IMR-90 (cell line): ENCODE measurements at regions not wholly inside any gene's neighbourhood (a gene's known extent, or its start where the extent isn't known, plus 50 kb on each side); places are given as distances from the start of the nearest gene placed in this dataset.

Experiments
- ATAC-seq: fragments of 200-7000 bp; cut with Tn5 transposase; 2 replicates; pipeline ENCODE4 v1.9.1; 2020; ENCODE audit warnings: low read depth, mild to moderate bottlenecking, moderate library complexity
- BruUV-seq: library from RNA; stranded (reverse); fragments of 400-500 nt; replicated peaks from 2 replicates; lab custom pipeline; 2021; lab: Mats Ljungman, UMichigan
- CTCF ChIA-PET: fragments of 300-600 bp; formaldehyde crosslinking; extraction: SDS; loops from one replicate; lab custom pipeline; 2021; ENCODE audit warnings: antibody characterized with exemption; lab: Yijun Ruan, JAX
- POLR2A ChIA-PET: fragments of 300-600 bp; sonication (Branson Sonifier 250); formaldehyde crosslinking; loops from one replicate; lab custom pipeline; 2022; ENCODE audit warnings: antibody characterized with exemption; ENCODE audit not compliant: unreplicated experiment; lab: Charles Lee
- DNase-seq: peaks from one replicate; pipeline ENCODE4 v3.0.0; 2013
- H2AFZ ChIP-seq: replicated peaks from 2 replicates; pipeline ENCODE3; 2013; ENCODE audit warnings: low read length, mild to moderate bottlenecking; ENCODE audit not compliant: poor library complexity
- H2AK5ac ChIP-seq: 2 replicates; pipeline ENCODE4 v1.6.1; 2013; ENCODE audit warnings: low read depth, low read length, inconsistent platforms
- H2AK9ac ChIP-seq: replicated peaks from 2 replicates; pipeline ENCODE3; 2013; ENCODE audit warnings: mild to moderate bottlenecking, low read depth, low read length, moderate library complexity; ENCODE audit not compliant: poor library complexity
- H2BK120ac ChIP-seq: 2 replicates; pipeline ENCODE4 v1.6.1; 2013; ENCODE audit warnings: low read depth, low read length, inconsistent platforms
- H2BK15ac ChIP-seq: 3 replicates; pipeline ENCODE4 v1.6.1; 2013; ENCODE audit warnings: low read depth, low read length, inconsistent platforms
- H2BK20ac ChIP-seq: 2 replicates; pipeline ENCODE4 v1.6.1; 2013; ENCODE audit warnings: low read depth, mild to moderate bottlenecking, inconsistent platforms, low read length, moderate library complexity
- H2BK5ac ChIP-seq: 2 replicates; pipeline ENCODE4 v1.6.1; 2013; ENCODE audit warnings: mild to moderate bottlenecking, low read depth, low read length, inconsistent platforms; ENCODE audit not compliant: poor library complexity, severe bottlenecking
- H3K14ac ChIP-seq: replicated peaks from 2 replicates; pipeline ENCODE4 v1.6.1; 2013; ENCODE audit warnings: low read depth, low read length, inconsistent platforms
- H3K18ac ChIP-seq: 2 replicates; pipeline ENCODE4 v1.6.1; 2013; ENCODE audit warnings: low read depth, low read length, control low read depth
- H3K23ac ChIP-seq: 2 replicates; pipeline ENCODE4 v1.6.1; 2013; ENCODE audit warnings: low read depth, low read length, inconsistent platforms
- H3K27ac ChIP-seq: 2 replicates; pipeline ENCODE4 v1.5.1; 2013; ENCODE audit warnings: mild to moderate bottlenecking, control low read depth, low read length; ENCODE audit not compliant: insufficient read depth
- H3K27me3 ChIP-seq: 2 replicates; pipeline ENCODE4 v1.6.1; 2013; ENCODE audit warnings: low read length; ENCODE audit not compliant: control insufficient read depth, insufficient read depth
- H3K36me3 ChIP-seq: 2 replicates; pipeline ENCODE4 v1.6.1; 2013; ENCODE audit warnings: low read length, mixed read lengths; ENCODE audit not compliant: control insufficient read depth, insufficient read depth
- H3K4ac ChIP-seq: 2 replicates; pipeline ENCODE4 v1.6.1; 2013; ENCODE audit warnings: low read depth, low read length, inconsistent platforms
- H3K4me1 ChIP-seq: 2 replicates; pipeline ENCODE4 v1.6.1; 2013; ENCODE audit warnings: low read length, mixed read lengths; ENCODE audit not compliant: control insufficient read depth, insufficient read depth
- H3K4me2 ChIP-seq: 2 replicates; pipeline ENCODE4 v1.6.1; 2013; ENCODE audit warnings: low read depth, mild to moderate bottlenecking, control low read depth, low read length, moderate library complexity
- H3K4me3 ChIP-seq: 2 replicates; pipeline ENCODE4 v1.5.1; 2013; ENCODE audit warnings: low read depth, mild to moderate bottlenecking, control low read depth, low read length, moderate library complexity; ENCODE audit not compliant: insufficient read depth
- H3K56ac ChIP-seq: 2 replicates; pipeline ENCODE4 v1.6.1; 2013; ENCODE audit warnings: low read length, inconsistent platforms; ENCODE audit not compliant: insufficient read depth; ENCODE audit errors: extremely low read depth
- H3K79me1 ChIP-seq, 2 experiments: 2 replicates each; pipeline ENCODE4 v1.6.1; 2013; ENCODE audit warnings: low read length in 2 of 2, inconsistent platforms in 1 of 2, low read depth in 1 of 2
- H3K9ac ChIP-seq: 2 replicates; pipeline ENCODE4 v1.6.1; 2013; ENCODE audit warnings: low read depth, low read length, control low read depth
- H3K9me1 ChIP-seq: 2 replicates; pipeline ENCODE4 v1.6.1; 2013; ENCODE audit warnings: low read length, inconsistent platforms; ENCODE audit not compliant: insufficient read depth
- H3K9me3 ChIP-seq: 2 replicates; pipeline ENCODE4 v1.6.1; 2013; ENCODE audit warnings: low read length; ENCODE audit not compliant: control insufficient read depth, insufficient read depth
- H4K20me1 ChIP-seq: 2 replicates; pipeline ENCODE4 v1.6.1; 2013; ENCODE audit warnings: low read length, inconsistent platforms; ENCODE audit not compliant: insufficient read depth
- H4K5ac ChIP-seq: 2 replicates; pipeline ENCODE4 v1.6.1; 2013; ENCODE audit warnings: mild to moderate bottlenecking, low read depth, low read length, control low read depth
- H4K8ac ChIP-seq, 2 experiments: 2 replicates each; pipeline ENCODE4 v1.6.1; 2013; ENCODE audit warnings: low read depth in 2 of 2, low read length in 2 of 2, control low read depth in 1 of 2, inconsistent platforms in 1 of 2
- H4K91ac ChIP-seq: 2 replicates; pipeline ENCODE4 v1.6.1; 2013; ENCODE audit warnings: low read depth, low read length, inconsistent platforms; ENCODE audit not compliant: insufficient read depth
- CEBPB ChIP-seq: IDR thresholded peaks from 2 replicates; pipeline ENCODE4 v1.6.1; 2012; ENCODE audit warnings: low read depth, low read length, improper control_type of control experiment
- CHD1 ChIP-seq: IDR thresholded peaks from 2 replicates; pipeline ENCODE4 v1.6.1; 2012; ENCODE audit warnings: low read depth, low read length, improper control_type of control experiment
- FOS ChIP-seq: fragments of 150-350 bp; IDR thresholded peaks from 2 replicates; pipeline ENCODE4 v1.6.1; 2016; ENCODE audit warnings: low read depth, low read length
- MAZ ChIP-seq: IDR thresholded peaks from 2 replicates; pipeline ENCODE4 v1.6.1; 2012; ENCODE audit warnings: low read depth, mild to moderate bottlenecking, low read length, improper control_type of control experiment, moderate library complexity, borderline replicate concordance
- RAD21 ChIP-seq: IDR thresholded peaks from 2 replicates; pipeline ENCODE4 v1.6.1; 2012; ENCODE audit warnings: low read length, improper control_type of control experiment
- RCOR1 ChIP-seq: IDR thresholded peaks from 2 replicates; pipeline ENCODE4 v1.6.1; 2012; ENCODE audit warnings: mild to moderate bottlenecking, low read length, improper control_type of control experiment; ENCODE audit not compliant: insufficient replicate concordance
- USF2 ChIP-seq: fragments of 150-350 bp; IDR thresholded peaks from 2 replicates; pipeline ENCODE4 v1.6.1; 2017; ENCODE audit warnings: mild to moderate bottlenecking, antibody characterized with exemption, low read length, low read depth
- WGBS, 2 experiments: methylation state at CpG; one replicate each; pipeline versions ENCODE4 v1.1.5 to v1.1.7; 2013; ENCODE audit warnings: missing lambda C conversion rate in 2 of 2; ENCODE audit not compliant: insufficient read length in 1 of 2; ENCODE audit errors: extremely low coverage in 2 of 2; 5-methylcytosine and 5-hydroxymethylcytosine counted together
- dilution Hi-C: fragments of 300-500 bp; cut with HindIII; formaldehyde crosslinking; loops from one replicate; pipeline ENCODE4 v1.14.3; 2018; ENCODE audit warnings: low sequenced_read_pairs; ENCODE audit not compliant: unreplicated experiment
- in situ Hi-C: fragments of 300-500 bp; cut with MboI; formaldehyde crosslinking; loops from 3 replicates; pipeline ENCODE4 v1.14.3; 2019; ENCODE audit warnings: low sequenced_read_pairs, inconsistent platforms, mixed read lengths
- intact Hi-C: fragments of 100-400 bp; cut with micrococcal nuclease; formaldehyde crosslinking; loops from 2 replicates; pipeline ENCODE4 v1.10.0; 2022

- Histone ChIP-seq H3K79me1 (no peaks in the 10 kb centered on the region), H2BK20ac (no peak overlapping the region), H2AK9ac (no peak overlapping the region), H2BK120ac (no peak overlapping the region), H3K27me3 (peaks cover 8% of the 10 kb centered on the region; the same call in 1 of the 2 replicates), H3K56ac (no peak overlapping the region), H3K9me1 (no peaks in the 10 kb centered on the region), H4K20me1 (no peaks in the 10 kb centered on the region), H3K4me1 (no peaks in the 10 kb centered on the region), H3K14ac (no peak overlapping the region), H3K9me3 (no peaks in the 10 kb centered on the region), H4K91ac (no peak overlapping the region), H3K36me3 (no peaks in the 10 kb centered on the region), H3K4ac (no peak overlapping the region), H2BK5ac (no peak overlapping the region), H3K27ac (no peak overlapping the region), H2AK5ac (no peak overlapping the region), H3K9ac (no peak overlapping the region), H3K18ac (no peak overlapping the region), H3K23ac (no peak overlapping the region), H2AFZ (peak overlapping the region; percentile 11), H4K5ac (no peak overlapping the region), H2BK15ac (no peak overlapping the region), H3K4me2 (no peak overlapping the region), H3K4me3 (no peak overlapping the region), H4K8ac (no peak overlapping the region)
- ATAC-seq, result no peak
- TF ChIP-seq CHD1, result no peak
- no peak for TF ChIP-seq CEBPB
- TF ChIP-seq RAD21, result no peak
- no peak for TF ChIP-seq RCOR1
- no peak for TF ChIP-seq FOS
- TF ChIP-seq MAZ, result no peak
- no peak for TF ChIP-seq USF2
- dilution Hi-C loops, result no loop called here
- in situ Hi-C loops, result no loop called here
- WGBS, 2 experiments, result 22% methylated on average over 3 of the region's 7 CpGs; no CpG with 5 or more reads in 1 of the 2 experiments
- intact Hi-C loops, result no loop called here
- BruUV-seq, result no TSS peak
- CTCF ChIA-PET, result interaction anchor here (0.6 kb wide), 1 partner anchor 149 kb away, joined by 3 read pairs; no protein-coding TSS in a partner anchor
- no peak for DNase-seq
- POLR2A ChIA-PET, result no interaction called here
Observed at GRCh38 chr4:184897895-184898294, 72.1 kb upstream of the ACSL1 start.
